GM23248 (cell line): ENCODE measurements at regions not wholly inside any gene's neighbourhood (a gene's known extent, or its start where the extent isn't known, plus 50 kb on each side); places are given as distances from the start of the nearest gene placed in this dataset.

Experiments used
- EZH2 ChIP-seq: fragments of 200-600 bp; sonication (generic); IDR thresholded peaks from 2 replicates; pipeline ENCODE4 v1.6.1; 2018; ENCODE audit warnings: antibody characterized with exemption, mild to moderate bottlenecking; ENCODE audit not compliant: insufficient read depth, poor library complexity, severe bottlenecking
- EZH2phosphoT487 ChIP-seq: fragments of 200-600 bp; sonication (generic); IDR thresholded peaks from 2 replicates; pipeline ENCODE4 v1.6.1; 2018; ENCODE audit warnings: antibody characterized with exemption, moderate library complexity, mild to moderate bottlenecking, low read depth; ENCODE audit not compliant: insufficient read depth

DNA sequence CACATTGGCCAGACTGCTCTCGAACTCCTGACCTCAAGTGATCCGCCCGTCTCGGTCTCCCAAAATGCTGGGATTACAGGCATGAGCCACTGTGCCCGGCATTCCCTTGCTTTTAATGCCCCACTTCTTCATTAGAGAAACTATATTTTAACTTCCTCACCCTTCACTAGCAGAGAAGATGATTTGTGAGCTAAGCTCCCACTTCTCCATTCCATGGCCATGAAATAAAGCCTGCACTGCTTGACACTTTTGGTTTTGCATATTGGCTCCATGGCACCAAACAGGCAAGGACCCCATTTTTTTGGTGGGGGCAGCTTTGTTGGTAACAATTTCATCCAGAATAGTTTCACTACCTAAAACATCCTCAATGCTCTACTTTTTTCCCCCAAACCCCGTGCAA, 145.3 kb downstream of the TFAP2B start:
- no peak for TF ChIP-seq EZH2phosphoT487
- TF ChIP-seq EZH2, result no peak
